Endothelial cell (in vitro differentiated cells): ENCODE measurements at regions not wholly inside any gene's neighbourhood (a gene's known extent, or its start where the extent isn't known, plus 50 kb on each side); places are given as distances from the start of the nearest gene placed in this dataset.

Experiments
- DNase-seq: peaks from one replicate; pipeline ENCODE4 v3.0.0; 2021; ENCODE audit warnings: low spot score
- H3K27ac Mint-ChIP-seq: one replicate; pipeline ENCODE4 v1.8.0; 2021; ENCODE audit warnings: mixed read lengths, inconsistent platforms; ENCODE audit not compliant: unreplicated experiment
- H3K27me3 Mint-ChIP-seq: one replicate; pipeline ENCODE4 v1.8.0; 2021; ENCODE audit warnings: mild to moderate bottlenecking, moderate library complexity, mixed read lengths, inconsistent platforms; ENCODE audit not compliant: unreplicated experiment
- H3K36me3 Mint-ChIP-seq: one replicate; pipeline ENCODE4 v1.8.0; 2021; ENCODE audit warnings: mild to moderate bottlenecking, low read depth, mixed read lengths, inconsistent platforms; ENCODE audit not compliant: unreplicated experiment
- H3K4me1 Mint-ChIP-seq: one replicate; pipeline ENCODE4 v1.8.0; 2021; ENCODE audit warnings: mild to moderate bottlenecking, mixed read lengths, inconsistent platforms; ENCODE audit not compliant: unreplicated experiment
- H3K4me3 Mint-ChIP-seq: one replicate; pipeline ENCODE4 v1.8.0; 2021; ENCODE audit warnings: mild to moderate bottlenecking, mixed read lengths, inconsistent platforms; ENCODE audit not compliant: unreplicated experiment
- H3K9me3 Mint-ChIP-seq: one replicate; pipeline ENCODE4 v1.8.0; 2021; ENCODE audit warnings: mixed read lengths, inconsistent platforms; ENCODE audit not compliant: unreplicated experiment
- TF ChIP-seq, protein P1 (sequence below): fragments of 200-600 bp; sonication (generic); IDR thresholded peaks from one replicate; pipeline ENCODE4 v1.5.0; 2021; ENCODE audit warnings: antibody characterized with exemption; ENCODE audit not compliant: unreplicated experiment

DNA sequence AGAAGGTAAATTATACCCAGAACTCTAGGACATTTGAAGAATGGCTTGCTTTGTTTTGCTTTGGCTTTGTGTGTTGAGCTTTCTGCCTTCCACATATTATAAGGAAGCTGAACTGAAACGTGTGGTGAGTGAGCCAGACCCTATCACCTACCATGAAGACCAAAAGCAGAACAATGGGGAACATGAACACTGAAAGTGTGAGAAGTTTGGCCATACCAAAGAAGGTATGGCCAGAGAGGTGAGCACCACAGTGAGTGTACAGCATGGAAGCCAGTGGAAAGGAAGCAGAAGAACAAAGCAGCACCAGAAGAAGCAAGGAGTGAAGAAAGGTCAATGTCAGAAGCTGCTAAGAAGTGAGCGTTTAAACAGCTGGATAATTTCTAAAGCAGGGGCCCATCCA is 59.7 kb upstream of the CCDC71L start:
- no peak for DNase-seq
- TF ChIP-seq, protein P1, sequence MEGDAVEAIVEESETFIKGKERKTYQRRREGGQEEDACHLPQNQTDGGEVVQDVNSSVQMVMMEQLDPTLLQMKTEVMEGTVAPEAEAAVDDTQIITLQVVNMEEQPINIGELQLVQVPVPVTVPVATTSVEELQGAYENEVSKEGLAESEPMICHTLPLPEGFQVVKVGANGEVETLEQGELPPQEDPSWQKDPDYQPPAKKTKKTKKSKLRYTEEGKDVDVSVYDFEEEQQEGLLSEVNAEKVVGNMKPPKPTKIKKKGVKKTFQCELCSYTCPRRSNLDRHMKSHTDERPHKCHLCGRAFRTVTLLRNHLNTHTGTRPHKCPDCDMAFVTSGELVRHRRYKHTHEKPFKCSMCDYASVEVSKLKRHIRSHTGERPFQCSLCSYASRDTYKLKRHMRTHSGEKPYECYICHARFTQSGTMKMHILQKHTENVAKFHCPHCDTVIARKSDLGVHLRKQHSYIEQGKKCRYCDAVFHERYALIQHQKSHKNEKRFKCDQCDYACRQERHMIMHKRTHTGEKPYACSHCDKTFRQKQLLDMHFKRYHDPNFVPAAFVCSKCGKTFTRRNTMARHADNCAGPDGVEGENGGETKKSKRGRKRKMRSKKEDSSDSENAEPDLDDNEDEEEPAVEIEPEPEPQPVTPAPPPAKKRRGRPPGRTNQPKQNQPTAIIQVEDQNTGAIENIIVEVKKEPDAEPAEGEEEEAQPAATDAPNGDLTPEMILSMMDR = no peak
- H3K27ac Mint-ChIP-seq = no peak overlapping the region
- no peak overlapping the region for H3K4me3 Mint-ChIP-seq
- H3K9me3 Mint-ChIP-seq = no peaks in the 10 kb centered on the region
- H3K4me1 Mint-ChIP-seq = peaks cover 12% of the 10 kb centered on the region
- H3K27me3 Mint-ChIP-seq = no peaks in the 10 kb centered on the region
- H3K36me3 Mint-ChIP-seq = no peaks in the 10 kb centered on the region

DNA sequence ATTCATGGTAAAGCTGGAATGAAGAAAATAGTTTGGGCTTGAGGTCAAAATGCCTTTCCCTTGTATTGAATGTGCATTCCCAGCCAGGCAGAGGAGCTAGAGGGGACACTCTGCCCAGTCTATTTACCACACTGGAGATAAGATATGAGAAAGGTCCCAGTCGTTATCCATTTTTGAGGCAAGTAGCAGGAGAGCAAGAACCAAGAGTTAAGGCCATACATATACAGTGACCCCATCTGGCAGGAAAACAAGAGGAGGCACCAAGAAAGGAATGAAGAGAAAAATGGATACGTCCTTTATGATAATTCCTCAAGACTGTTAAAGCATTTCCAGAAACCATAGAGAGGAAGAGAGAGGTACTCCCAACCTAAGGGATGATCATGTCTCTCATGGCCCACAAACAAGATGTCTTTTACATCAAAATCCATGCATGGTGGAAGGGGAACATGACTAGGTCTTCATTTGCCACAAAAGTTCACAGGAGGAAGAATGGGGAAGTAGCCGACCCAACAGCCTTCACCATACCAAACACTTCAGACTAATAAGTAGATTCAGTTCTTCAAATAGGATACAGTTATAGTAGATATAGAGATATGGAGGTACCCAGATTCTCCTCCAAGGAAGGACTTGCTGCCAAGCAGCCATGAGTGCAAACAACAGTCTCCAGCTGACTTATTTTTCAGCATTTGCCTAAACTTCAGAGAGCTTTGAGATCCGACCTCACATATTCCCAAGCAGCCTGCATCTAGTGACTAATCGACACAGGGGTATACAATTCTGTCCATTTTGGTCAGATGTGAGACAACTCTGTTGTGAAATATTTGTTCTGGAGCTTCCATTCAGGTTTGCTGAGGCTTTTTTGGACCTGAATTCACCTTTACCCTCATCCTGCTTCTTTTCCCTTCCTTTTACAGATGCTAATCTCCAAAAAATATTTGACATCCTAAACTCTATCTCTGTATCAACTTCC is 61.1 kb upstream of the CCDC71L start:
- Mint-ChIP-seq H3K27me3 (no peaks in the 10 kb centered on the region), H3K27ac (no peak overlapping the region), H3K9me3 (no peaks in the 10 kb centered on the region), H3K4me1 (peaks cover 12% of the 10 kb centered on the region), H3K36me3 (no peaks in the 10 kb centered on the region), H3K4me3 (no peak overlapping the region)
- TF ChIP-seq, protein P1 = no peak
- no peak for DNase-seq

- peaks cover 12% of the 10 kb centered on the region for H3K4me1 Mint-ChIP-seq
- TF ChIP-seq, protein P1 = no peak
- no peak overlapping the region for H3K27ac Mint-ChIP-seq
- H3K9me3 Mint-ChIP-seq = no peaks in the 10 kb centered on the region
- no peak for DNase-seq
- no peak overlapping the region for H3K4me3 Mint-ChIP-seq
- no peaks in the 10 kb centered on the region for H3K36me3 Mint-ChIP-seq
- no peaks in the 10 kb centered on the region for H3K27me3 Mint-ChIP-seq
These were observed 62.4 kb upstream of the CCDC71L start for GRCh38 chr7:106723398-106723797.

DNA sequence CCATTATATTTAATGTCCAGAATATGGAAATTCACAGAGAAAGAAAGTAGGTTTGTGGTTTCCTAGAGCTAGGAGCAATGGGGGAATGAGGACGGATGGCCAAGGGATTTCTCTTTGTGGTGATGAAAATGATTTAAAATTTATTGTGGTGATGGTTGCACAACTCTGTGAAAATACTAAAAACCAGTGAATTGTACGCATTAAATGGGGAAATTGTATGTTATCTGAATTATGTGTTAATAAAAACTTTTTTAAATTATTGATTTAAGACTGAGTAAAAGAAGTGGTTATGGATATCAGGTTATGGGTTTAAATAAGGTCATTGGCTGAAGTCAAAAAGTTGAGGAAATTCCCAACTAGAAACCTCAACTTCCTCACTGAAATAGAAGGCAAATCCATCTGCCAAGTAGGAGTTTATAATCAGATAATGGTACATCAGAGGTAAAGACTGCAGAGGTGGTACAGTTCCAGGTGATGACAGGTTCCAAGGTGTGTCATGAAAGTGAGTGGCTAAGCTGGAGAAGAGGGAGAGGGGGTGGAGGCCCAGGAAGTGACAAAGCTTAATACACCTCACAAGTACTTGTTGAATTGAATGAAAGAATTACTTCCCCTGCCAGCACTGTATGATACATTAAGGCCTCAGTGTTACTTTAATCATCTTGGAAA is 68.9 kb upstream of the CCDC71L start:
- DNase-seq = no peak
- H3K4me3 Mint-ChIP-seq = no peak overlapping the region
- H3K27ac Mint-ChIP-seq = no peak overlapping the region
- H3K4me1 Mint-ChIP-seq = peaks cover 3% of the 10 kb centered on the region
- TF ChIP-seq, protein P1 = no peak
- no peaks in the 10 kb centered on the region for H3K9me3 Mint-ChIP-seq
- no peaks in the 10 kb centered on the region for H3K27me3 Mint-ChIP-seq
- H3K36me3 Mint-ChIP-seq = no peaks in the 10 kb centered on the region

GRCh38 chr7:106731187-106731586 is 70.2 kb upstream of the CCDC71L start:
- TF ChIP-seq, protein P1 = no peak
- H3K9me3 Mint-ChIP-seq = no peaks in the 10 kb centered on the region
- H3K27ac Mint-ChIP-seq = no peak overlapping the region
- DNase-seq = no peak
- H3K4me1 Mint-ChIP-seq = peaks cover 3% of the 10 kb centered on the region
- H3K4me3 Mint-ChIP-seq = no peak overlapping the region
- no peaks in the 10 kb centered on the region for H3K27me3 Mint-ChIP-seq
- H3K36me3 Mint-ChIP-seq = no peaks in the 10 kb centered on the region
